K562 (cell line): ENCODE measurements at regions not wholly inside any gene's neighbourhood (a gene's known extent, or its start where the extent isn't known, plus 50 kb on each side); places are given as distances from the start of the nearest gene placed in this dataset.

Experiments
- ATAC-seq: fragments of 200-7000 bp; cut with Tn5 transposase; 3 replicates; pipeline ENCODE4 v1.9.1; 2020; ENCODE audit warnings: moderate library complexity
- BruUV-seq: library from RNA; stranded (reverse); fragments of 400-500 nt; replicated peaks from 2 replicates; lab custom pipeline; 2021; lab: Mats Ljungman, UMichigan
- CTCF ChIA-PET: fragments of 300-600 bp; formaldehyde crosslinking; extraction: SDS; loops from one replicate; lab custom pipeline; 2021; ENCODE audit warnings: low intra/inter-chr PET ratio; lab: Yijun Ruan, JAX
- POLR2A ChIA-PET: fragments of 300-600, 350-650 bp; sonication (Branson Sonifier 250); formaldehyde crosslinking; extraction: SDS; loops from one replicate; lab custom pipeline; 2021; ENCODE audit warnings: antibody characterized with exemption, inconsistent platforms; lab: Yijun Ruan, JAX
- DNase-seq, 4 experiments: peaks; one replicate each; pipeline versions ENCODE4 v3.0.0 to v3.0.0-alpha.2; 2011 to 2018; ENCODE audit warnings: low spot score in 3 of 4, mixed read lengths in 3 of 4; ENCODE audit errors: extremely low read depth in 1 of 4
- FAIRE-seq: peaks from 2 replicates; lab custom pipeline; 2011; peaks lifted over from hg19 to GRCh38; lab: Jason Lieb, UNC
- H2AFZ ChIP-seq: 2 replicates; pipeline ENCODE4 v1.6.0; 2011; ENCODE audit warnings: low read depth, low read length, control low read depth, inconsistent platforms
- H3K27ac ChIP-seq: fragments of 200-600 bp; 3 replicates; pipeline ENCODE4 v1.8.0; 2011; ENCODE audit warnings: low read depth, mild to moderate bottlenecking, control low read depth, inconsistent platforms, low read length, moderate library complexity, mixed read lengths; ENCODE audit errors: extremely low read depth
- H3K27me3 ChIP-seq, 2 experiments: fragments of 300-600 bp in 1 of 2; 2 replicates in 1 of 2; 3 replicates in 1 of 2; pipeline versions ENCODE4 v1.6.0 to v1.8.0; 2011; ENCODE audit warnings: inconsistent platforms in 2 of 2, low read length in 2 of 2, mild to moderate bottlenecking in 1 of 2, mixed read lengths in 1 of 2, moderate library complexity in 1 of 2; ENCODE audit not compliant: control insufficient read depth in 2 of 2, insufficient read depth in 2 of 2
- H3K36me3 ChIP-seq: fragments of 300-600 bp; 3 replicates; pipeline ENCODE4 v1.8.0; 2011; ENCODE audit warnings: mild to moderate bottlenecking, low read length, inconsistent platforms; ENCODE audit not compliant: control insufficient read depth, insufficient read depth
- H3K4me1 ChIP-seq, 2 experiments: fragments of 200-600 bp in 1 of 2; replicated peaks in 1 of 2; 2 replicates in 1 of 2; 3 replicates in 1 of 2; pipeline versions ENCODE4 v1.5.1 to v1.8.0; 2011; ENCODE audit warnings: inconsistent platforms in 2 of 2, low read length in 2 of 2, mild to moderate bottlenecking in 1 of 2, mixed read lengths in 1 of 2, moderate library complexity in 1 of 2; ENCODE audit not compliant: control insufficient read depth in 2 of 2, insufficient read depth in 2 of 2
- H3K4me2 ChIP-seq: 2 replicates; pipeline ENCODE4 v1.6.1; 2011; ENCODE audit warnings: low read length, control low read depth, inconsistent platforms, mixed read lengths; ENCODE audit not compliant: insufficient read depth
- H3K4me3 ChIP-seq: fragments of 200-600 bp; sonication (generic), shearing (Covaris generic); 2 replicates; pipeline ENCODE4 v1.5.1; 2016; ENCODE audit warnings: control low read depth, inconsistent platforms
- H3K79me2 ChIP-seq: fragments of 200-600 bp; 3 replicates; pipeline ENCODE4 v1.8.0; 2011; ENCODE audit warnings: low read length, inconsistent platforms; ENCODE audit not compliant: control insufficient read depth, insufficient read depth
- H3K9ac ChIP-seq, 2 experiments: 2 replicates each; pipeline versions ENCODE4 v1.6.0 to v1.6.1; 2011; ENCODE audit warnings: low read depth in 2 of 2, low read length in 2 of 2, control low read depth in 1 of 2, inconsistent platforms in 1 of 2, mild to moderate bottlenecking in 1 of 2, mixed read lengths in 1 of 2; ENCODE audit not compliant: insufficient read depth in 1 of 2
- H3K9me1 ChIP-seq: one replicate; pipeline ENCODE4 v1.6.0; 2011; ENCODE audit warnings: inconsistent platforms, mild to moderate bottlenecking, low read length, moderate library complexity; ENCODE audit not compliant: control insufficient read depth, insufficient read depth
- H3K9me3 ChIP-seq: replicated peaks from 2 replicates; pipeline ENCODE4 v1.5.1; 2011; ENCODE audit warnings: low read depth, low read length, inconsistent platforms; ENCODE audit not compliant: control insufficient read depth, insufficient read depth
- H4K20me1 ChIP-seq: replicated peaks from 2 replicates; pipeline ENCODE4 v1.6.1; 2011; ENCODE audit warnings: low read length, inconsistent platforms, mixed read lengths; ENCODE audit not compliant: control insufficient read depth, insufficient read depth
- CBX1 ChIP-seq: sonication (generic); IDR thresholded peaks from 2 replicates; pipeline ENCODE4 v1.6.1; 2016; ENCODE audit warnings: antibody characterized with exemption, low read depth, mild to moderate bottlenecking
- CEBPB ChIP-seq: fragments of 450-650 bp; IDR thresholded peaks from 2 replicates; pipeline ENCODE4 v1.6.1; 2016; ENCODE audit warnings: missing genetic modification characterization, missing compliant biosample characterization
- CREB1 ChIP-seq, 2 experiments: sonication (generic) in 1 of 2; formaldehyde crosslinking in 1 of 2; IDR thresholded peaks; 2 replicates each; pipeline versions ENCODE4 v1.6.1 to v1.8.0; 2012 to 2022; ENCODE audit warnings: inconsistent platforms in 1 of 2, mild to moderate bottlenecking in 1 of 2, missing genetic modification reagents in 1 of 2, moderate library complexity in 1 of 2
- HMG20B ChIP-seq: fragments of 250-450 bp; sonication (Bioruptor Pico); IDR thresholded peaks from 2 replicates; pipeline ENCODE4 v1.5.0; 2021; ENCODE audit warnings: mild to moderate bottlenecking
- ILF3 ChIP-seq: fragments of 450-650 bp; IDR thresholded peaks from 2 replicates; pipeline ENCODE4 v1.6.1; 2018; ENCODE audit warnings: antibody characterized with exemption, mild to moderate bottlenecking, moderate library complexity, borderline replicate concordance
- PCBP1 ChIP-seq: fragments of 200-400 bp; formaldehyde crosslinking; IDR thresholded peaks from 2 replicates; pipeline ENCODE4 v1.6.1; 2018; ENCODE audit warnings: mild to moderate bottlenecking, low read depth, low read length; ENCODE audit not compliant: poor library complexity, severe bottlenecking
- RBM22 ChIP-seq: fragments of 200-400 bp; formaldehyde crosslinking; IDR thresholded peaks from 2 replicates; pipeline ENCODE4 v1.6.1; 2018; ENCODE audit warnings: low read length, low read depth; ENCODE audit not compliant: poor library complexity, severe bottlenecking
- ZBTB12 ChIP-seq: fragments of 250-450 bp; sonication (Bioruptor Pico); IDR thresholded peaks from 2 replicates; pipeline ENCODE4 v1.4.0; 2020
- ZC3H8 ChIP-seq: fragments of 450-650 bp; IDR thresholded peaks from 2 replicates; pipeline ENCODE4 v1.6.1; 2017
- ZZZ3 ChIP-seq: fragments of 450-650 bp; IDR thresholded peaks from 2 replicates; pipeline ENCODE4 v1.6.1; 2016; ENCODE audit warnings: antibody characterized with exemption, mild to moderate bottlenecking, moderate library complexity
- WGBS: fragments of 100-300 bp; shearing (Covaris generic); methylation state at CpG from one replicate; pipeline ENCODE4 v1.1.6; 2016; ENCODE audit warnings: low coverage, mixed read lengths; ENCODE audit not compliant: insufficient coverage; ENCODE audit errors: missing lambda C conversion rate; 5-methylcytosine and 5-hydroxymethylcytosine counted together
- in situ Hi-C: fragments of 300-500 bp; cut with MboI; formaldehyde crosslinking; loops from 4 replicates; pipeline ENCODE4 v1.15.0; 2018; ENCODE audit warnings: inconsistent platforms, mixed read lengths
- intact Hi-C: fragments of 100-400 bp; cut with micrococcal nuclease; formaldehyde crosslinking; loops from 2 replicates; pipeline ENCODE4 v1.14.2; 2022

- ChIA-PET POLR2A (interaction anchor here (1.0 kb wide), 1 partner anchor 10 kb away, joined by 3 read pairs; no protein-coding TSS in a partner anchor), CTCF (no interaction called here)
- in situ Hi-C loops (no loop called here), intact Hi-C loops (no loop called here)
- Histone ChIP-seq H3K4me3 (no peak overlapping the region), H3K27me3 (peaks cover 3 to 9% of the 10 kb centered on the region in 2 experiments; a peak in 1 of 5 replicates), H3K79me2 (no peaks in the 10 kb centered on the region), H3K4me2 (no peak overlapping the region), H3K9ac (no peak overlapping the region), H3K4me1 (no peaks in the 10 kb centered on the region), H3K9me3 (no peaks in the 10 kb centered on the region), H3K27ac (no peak overlapping the region), H2AFZ (no peak overlapping the region), H4K20me1 (no peaks in the 10 kb centered on the region), H3K9me1 (no peaks in the 10 kb centered on the region), H3K36me3 (no peaks in the 10 kb centered on the region)
- ATAC-seq = no peak
- FAIRE-seq = no peak
- 0% methylated on average over 1 of the region's 1 CpG for WGBS
- no peak for TF ChIP-seq ZC3H8
- no peak for TF ChIP-seq HMG20B (CRISPR knock-in tag)
- no peak for TF ChIP-seq ILF3
- TF ChIP-seq ZZZ3 = no peak
- TF ChIP-seq ZBTB12 (CRISPR knock-in tag) = no peak
- no peak for TF ChIP-seq CEBPB (tag)
- TF ChIP-seq CBX1 = no peak
- TF ChIP-seq PCBP1 = no peak
- no peak for TF ChIP-seq RBM22
- no peak for TF ChIP-seq CREB1 (IDR thresholded peaks at IDR 0.05)
- no peak for TF ChIP-seq CREB1 (CRISPR knock-in tag; IDR thresholded peaks at IDR 0.05)
- BruUV-seq = no TSS peak
- DNase-seq = no peak
Observed at GRCh38 chr9:87193151-87193550, 245.8 kb upstream of the GAS1 start.
